ENCODE measurements at regions not wholly inside any gene's neighbourhood (a gene's known extent, or its start where the extent isn't known, plus 50 kb on each side); places are given as distances from the start of the nearest gene placed in this dataset.

DNA sequence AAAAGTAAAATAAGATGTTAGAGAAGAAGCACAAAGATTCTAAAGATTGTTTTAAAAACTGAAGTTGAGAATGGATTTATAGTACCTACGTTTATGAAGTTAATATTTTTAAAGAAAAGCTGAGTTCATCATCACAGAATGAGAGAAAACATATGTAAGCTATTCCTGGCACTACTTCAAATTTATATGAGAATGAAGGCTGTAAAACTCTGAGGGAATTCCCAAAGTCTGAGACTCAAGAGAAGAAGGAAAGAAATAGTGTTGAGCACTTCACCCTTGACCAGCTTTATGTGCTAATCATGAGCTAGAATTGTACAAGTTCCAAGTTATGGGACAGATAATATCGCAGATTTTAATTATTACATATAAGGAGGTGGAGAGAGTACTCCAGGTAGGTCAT lies 323.7 kb upstream of the GNAI1 start:
- TF ChIP-seq, protein P1, sequence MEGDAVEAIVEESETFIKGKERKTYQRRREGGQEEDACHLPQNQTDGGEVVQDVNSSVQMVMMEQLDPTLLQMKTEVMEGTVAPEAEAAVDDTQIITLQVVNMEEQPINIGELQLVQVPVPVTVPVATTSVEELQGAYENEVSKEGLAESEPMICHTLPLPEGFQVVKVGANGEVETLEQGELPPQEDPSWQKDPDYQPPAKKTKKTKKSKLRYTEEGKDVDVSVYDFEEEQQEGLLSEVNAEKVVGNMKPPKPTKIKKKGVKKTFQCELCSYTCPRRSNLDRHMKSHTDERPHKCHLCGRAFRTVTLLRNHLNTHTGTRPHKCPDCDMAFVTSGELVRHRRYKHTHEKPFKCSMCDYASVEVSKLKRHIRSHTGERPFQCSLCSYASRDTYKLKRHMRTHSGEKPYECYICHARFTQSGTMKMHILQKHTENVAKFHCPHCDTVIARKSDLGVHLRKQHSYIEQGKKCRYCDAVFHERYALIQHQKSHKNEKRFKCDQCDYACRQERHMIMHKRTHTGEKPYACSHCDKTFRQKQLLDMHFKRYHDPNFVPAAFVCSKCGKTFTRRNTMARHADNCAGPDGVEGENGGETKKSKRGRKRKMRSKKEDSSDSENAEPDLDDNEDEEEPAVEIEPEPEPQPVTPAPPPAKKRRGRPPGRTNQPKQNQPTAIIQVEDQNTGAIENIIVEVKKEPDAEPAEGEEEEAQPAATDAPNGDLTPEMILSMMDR (IDR thresholded peaks at IDR 0.05; ENCODE audit: control extremely low read depth, extremely low read depth, low read depth, missing control alignments), result no peak
- CTCF ChIA-PET, result interaction anchor here (1.2 to 1.9 kb wide), 2 partner anchors 10 to 12 kb away, joined by 4 read pairs; no protein-coding TSS in a partner anchor
- no peak for DNase-seq (ENCODE audit: extremely low spot score)
- POLR2A ChIA-PET, result no interaction called here

DNA sequence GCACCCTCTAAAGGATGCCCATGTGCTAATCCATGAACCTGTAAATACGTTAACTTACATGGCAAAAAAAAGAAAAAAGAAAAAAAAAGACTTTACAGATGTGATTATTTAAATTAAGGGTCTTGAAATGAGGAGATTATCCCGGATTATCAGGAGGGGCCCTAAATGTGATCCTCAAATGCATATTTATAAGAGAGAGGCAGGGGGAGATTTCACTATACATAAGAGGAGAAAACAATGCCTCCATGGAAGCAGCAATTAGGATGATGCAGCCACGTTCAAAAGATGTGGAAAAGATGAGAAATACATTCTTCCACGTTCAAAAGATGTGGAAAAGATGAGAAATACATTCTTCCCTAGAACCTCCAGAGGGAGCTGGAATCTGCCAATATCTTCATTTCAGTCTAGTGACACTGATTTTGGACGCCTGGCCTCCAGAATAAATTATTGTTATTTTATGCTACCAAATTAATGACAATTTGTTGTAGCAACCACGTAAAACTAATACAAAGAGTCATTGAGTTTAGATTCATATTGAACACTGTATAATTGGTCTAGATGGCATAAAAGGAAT lies 328.4 kb upstream of the GNAI1 start:
- DNase-seq (ENCODE audit: extremely low spot score), result no peak
- ChIA-PET CTCF (no interaction called here), POLR2A (no interaction called here)
- TF ChIP-seq, protein P1 (IDR thresholded peaks at IDR 0.05; ENCODE audit: control extremely low read depth, extremely low read depth, low read depth, missing control alignments), result no peak

DNA sequence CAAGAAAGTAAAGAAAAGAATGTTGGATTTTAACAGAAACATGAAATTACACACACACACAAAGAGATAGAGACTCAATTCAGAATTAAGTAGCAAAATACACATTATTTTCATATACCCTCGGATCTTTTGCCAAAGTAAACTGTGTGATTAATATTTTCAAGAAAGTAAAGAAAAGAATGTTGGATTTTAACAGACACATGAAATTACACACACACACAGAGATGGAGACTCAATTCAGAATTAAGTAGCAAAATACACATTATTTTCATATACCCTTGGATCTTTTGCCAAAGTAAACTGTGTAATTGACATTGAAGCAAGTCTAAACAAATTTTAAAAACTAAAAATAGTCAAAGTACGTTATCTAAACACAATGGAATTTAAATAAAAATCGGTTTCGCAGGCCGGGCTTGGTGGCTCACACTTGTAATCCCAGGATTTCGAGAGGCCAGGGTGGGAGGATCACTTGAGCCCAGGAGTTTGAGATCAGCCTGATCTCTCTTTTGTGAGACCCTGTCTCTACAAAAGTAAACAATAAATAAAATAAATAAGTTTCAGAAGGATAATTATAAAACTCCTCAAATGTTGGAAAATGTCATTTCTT lies 337.3 kb upstream of the MAGI2 start:
- ChIA-PET CTCF (no interaction called here), POLR2A (no interaction called here)
- TF ChIP-seq, protein P1 (IDR thresholded peaks at IDR 0.05; ENCODE audit: control extremely low read depth, extremely low read depth, low read depth, missing control alignments), result no peak

DNA sequence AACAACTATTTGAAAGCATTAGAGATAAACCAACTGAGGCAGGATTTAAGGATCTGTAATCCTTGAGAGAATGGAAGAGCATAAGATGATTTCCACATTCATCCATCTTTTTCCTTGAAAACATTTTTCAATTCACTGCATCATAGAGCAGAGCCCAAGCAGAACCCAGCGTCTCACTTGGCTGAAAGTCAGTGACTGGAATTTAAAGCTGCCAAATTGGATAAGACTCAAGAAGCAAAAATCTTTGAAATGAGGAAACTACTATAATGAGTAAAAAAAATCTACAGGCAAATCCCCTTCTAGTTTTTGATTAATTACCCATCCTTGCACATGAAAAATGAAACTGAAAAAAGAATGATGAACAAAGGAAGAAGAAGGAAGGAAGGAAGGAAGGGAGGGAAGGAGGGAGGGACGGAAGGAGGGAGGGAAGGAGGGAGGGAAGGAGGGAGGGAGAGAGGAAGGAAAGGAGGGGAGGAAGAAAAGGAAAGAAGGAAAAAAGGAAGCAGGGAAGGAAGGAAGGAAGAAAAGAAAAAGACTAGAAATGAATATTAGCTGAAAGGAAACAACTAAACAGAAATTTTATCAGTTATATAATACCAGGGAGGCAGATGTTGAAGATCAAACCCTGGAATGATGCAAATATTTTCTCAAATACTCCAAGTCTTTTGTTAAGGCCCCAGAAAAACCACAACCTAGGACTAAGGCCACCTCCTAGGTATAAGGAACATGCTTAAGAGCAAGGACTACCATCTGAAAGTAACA lies 336.3 kb upstream of the MAGI2 start:
- ChIA-PET POLR2A (no interaction called here), CTCF (interaction anchor here (1.2 kb wide), 1 partner anchor 10 kb away, joined by 3 read pairs; no protein-coding TSS in a partner anchor)
- DNase-seq (ENCODE audit: extremely low spot score), result no peak
- TF ChIP-seq, protein P1 (IDR thresholded peaks at IDR 0.05; ENCODE audit: control extremely low read depth, extremely low read depth, low read depth, missing control alignments), result no peak

More for the DNA sequence above, 337.3 kb upstream of the MAGI2 start:
- no peak for DNase-seq (ENCODE audit: extremely low spot score)

DNA sequence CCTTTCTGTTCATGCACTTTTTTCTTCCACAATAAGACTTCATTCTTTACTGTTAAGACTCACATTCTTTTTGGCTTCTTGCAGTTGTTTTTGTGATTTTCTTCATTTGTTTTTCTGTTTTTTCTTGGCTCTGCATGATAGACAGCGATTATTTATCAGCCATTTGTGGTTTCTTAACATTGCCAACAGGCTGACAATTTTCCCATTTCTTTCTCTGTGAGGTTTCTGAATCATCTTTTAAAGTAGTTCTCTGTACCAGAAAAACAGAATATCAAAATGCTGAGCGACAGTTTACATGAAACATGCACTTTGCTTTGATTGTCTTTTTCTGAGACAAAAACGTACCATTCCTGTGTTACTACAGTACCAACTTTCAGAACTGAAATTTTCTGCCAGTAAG lies 334.2 kb upstream of the MAGI2 start:
- TF ChIP-seq, protein P1 (IDR thresholded peaks at IDR 0.05; ENCODE audit: control extremely low read depth, extremely low read depth, low read depth, missing control alignments), result no peak
- ChIA-PET POLR2A (no interaction called here), CTCF (no interaction called here)
- no peak for DNase-seq (ENCODE audit: extremely low spot score)

DNA sequence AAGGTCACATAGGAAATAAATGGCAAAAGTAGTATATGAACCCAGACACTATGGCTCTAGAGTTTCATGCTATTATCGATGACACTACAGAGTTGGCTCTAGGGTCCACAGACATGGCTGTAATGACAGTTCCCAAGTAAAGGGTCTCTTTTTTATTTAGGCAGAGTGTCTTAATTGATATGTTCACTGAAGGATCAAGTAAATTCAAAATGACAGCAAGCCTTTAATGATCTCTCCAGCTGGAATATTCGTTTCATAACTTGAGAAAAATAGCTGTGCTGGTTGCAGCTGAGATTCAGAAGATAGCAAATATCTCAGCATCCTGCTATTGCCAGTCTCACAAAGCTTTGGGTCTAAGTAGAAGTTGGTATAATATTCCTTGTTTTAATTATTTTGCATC lies 333.6 kb upstream of the MAGI2 start:
- ChIA-PET CTCF (no interaction called here), POLR2A (no interaction called here)
- TF ChIP-seq, protein P1 (IDR thresholded peaks at IDR 0.05; ENCODE audit: control extremely low read depth, extremely low read depth, low read depth, missing control alignments), result no peak

More for the DNA sequence above, 333.6 kb upstream of the MAGI2 start:
- DNase-seq (ENCODE audit: extremely low spot score), result no peak
